Activated naive CD8-positive, alpha-beta T cell treated with anti-CD3 and anti-CD28 coated beads, Interleukin-2, amount 10 ng/mL, durations not matched to agents 7 days and 5 days (primary cell): ENCODE measurements at regions not wholly inside any gene's neighbourhood (a gene's known extent, or its start where the extent isn't known, plus 50 kb on each side); places are given as distances from the start of the nearest gene placed in this dataset.

Experiments
- ATAC-seq: fragments of 150-1000 bp; cut with Tn5 transposase; one replicate; pipeline ENCODE4 v1.10.0; 2021; ENCODE audit warnings: low read depth, moderate library complexity
- POLR2A ChIA-PET: fragments of 350-600 bp; sonication (Branson Sonifier 250); formaldehyde crosslinking; loops from one replicate; lab custom pipeline; 2021; ENCODE audit warnings: antibody characterized with exemption; lab: Charles Lee
- DNase-seq: peaks from one replicate; pipeline ENCODE4 v3.0.0; 2021
- H3K27ac Mint-ChIP-seq: one replicate; pipeline ENCODE4 v1.8.0; 2022; ENCODE audit warnings: mild to moderate bottlenecking, mixed read lengths
- H3K27me3 Mint-ChIP-seq: one replicate; pipeline ENCODE4 v1.8.0; 2022; ENCODE audit warnings: mild to moderate bottlenecking, moderate library complexity, mixed read lengths
- H3K36me3 Mint-ChIP-seq: one replicate; pipeline ENCODE4 v1.8.0; 2021; ENCODE audit warnings: mild to moderate bottlenecking, mixed read lengths
- H3K4me1 Mint-ChIP-seq: one replicate; pipeline ENCODE4 v1.8.0; 2021; ENCODE audit warnings: mixed read lengths
- H3K4me3 Mint-ChIP-seq: one replicate; pipeline ENCODE4 v1.8.0; 2022; ENCODE audit warnings: mild to moderate bottlenecking, moderate library complexity, mixed read lengths
- H3K9me3 Mint-ChIP-seq: one replicate; pipeline ENCODE4 v1.8.0; 2021; ENCODE audit warnings: mixed read lengths

DNA sequence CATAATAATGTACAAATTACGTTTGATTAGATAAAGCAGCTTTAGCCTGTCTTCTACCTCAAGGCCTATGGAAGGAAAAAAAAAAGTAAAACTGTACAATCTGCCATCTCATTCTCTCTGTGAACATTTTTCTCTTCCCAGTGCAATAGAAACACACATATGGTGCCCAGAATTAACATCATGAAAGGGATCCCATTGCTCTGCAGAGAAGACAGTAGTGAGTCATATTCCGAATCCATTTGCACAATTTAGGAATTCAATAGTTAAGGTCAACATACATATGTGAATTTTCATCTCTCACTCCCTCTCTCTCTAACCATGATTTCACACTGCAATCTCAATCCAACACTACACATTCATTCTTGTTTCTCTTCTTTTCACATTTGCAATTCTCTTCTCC is 640.9 kb upstream of the SOX11 start:
- H3K4me3 Mint-ChIP-seq = no peak overlapping the region
- ATAC-seq = no peak
- POLR2A ChIA-PET = no interaction called here

GRCh38 chr2:5052905-5053304 is 639.3 kb upstream of the SOX11 start:
- ATAC-seq (no peak), DNase-seq (no peak)
- H3K27me3 Mint-ChIP-seq = no peaks in the 10 kb centered on the region

More for the DNA sequence above, 640.9 kb upstream of the SOX11 start:
- no peaks in the 10 kb centered on the region for H3K4me1 Mint-ChIP-seq
- H3K27ac Mint-ChIP-seq = no peak overlapping the region
- H3K9me3 Mint-ChIP-seq = peaks cover 7% of the 10 kb centered on the region
- no peaks in the 10 kb centered on the region for H3K36me3 Mint-ChIP-seq
- DNase-seq = no peak
- H3K27me3 Mint-ChIP-seq = no peaks in the 10 kb centered on the region

GRCh38 chr2:5057891-5058351 is 634.3 kb upstream of the SOX11 start:
- Mint-ChIP-seq H3K4me3 (no peak overlapping the region), H3K9me3 (peaks cover 1% of the 10 kb centered on the region), H3K4me1 (no peaks in the 10 kb centered on the region), H3K27ac (no peak overlapping the region), H3K27me3 (no peaks in the 10 kb centered on the region), H3K36me3 (no peaks in the 10 kb centered on the region)
- DNase-seq (no peak), ATAC-seq (no peak)
- POLR2A ChIA-PET = no interaction called here

More at GRCh38 chr2:5052905-5053304, 639.3 kb upstream of the SOX11 start:
- no peaks in the 10 kb centered on the region for H3K4me1 Mint-ChIP-seq
- no peaks in the 10 kb centered on the region for H3K36me3 Mint-ChIP-seq
- H3K27ac Mint-ChIP-seq = no peak overlapping the region
- H3K9me3 Mint-ChIP-seq = peaks cover 7% of the 10 kb centered on the region
- no peak overlapping the region for H3K4me3 Mint-ChIP-seq
- POLR2A ChIA-PET = no interaction called here

- POLR2A ChIA-PET = no interaction called here
- peaks cover 2% of the 10 kb centered on the region for H3K9me3 Mint-ChIP-seq
- DNase-seq (no peak), ATAC-seq (no peak)
- H3K4me1 Mint-ChIP-seq = no peaks in the 10 kb centered on the region
- no peak overlapping the region for H3K27ac Mint-ChIP-seq
- no peaks in the 10 kb centered on the region for H3K36me3 Mint-ChIP-seq
- H3K27me3 Mint-ChIP-seq = no peaks in the 10 kb centered on the region
- H3K4me3 Mint-ChIP-seq = no peak overlapping the region
Observed at GRCh38 chr2:5060956-5061355, 631.2 kb upstream of the SOX11 start.

GRCh38 chr2:5064687-5065086 is 627.5 kb upstream of the SOX11 start:
- ATAC-seq (no peak), DNase-seq (no peak)
- Mint-ChIP-seq H3K27me3 (no peaks in the 10 kb centered on the region), H3K4me1 (no peaks in the 10 kb centered on the region), H3K36me3 (no peaks in the 10 kb centered on the region), H3K4me3 (no peak overlapping the region), H3K9me3 (peaks cover 2% of the 10 kb centered on the region), H3K27ac (no peak overlapping the region)
- POLR2A ChIA-PET = no interaction called here

DNA sequence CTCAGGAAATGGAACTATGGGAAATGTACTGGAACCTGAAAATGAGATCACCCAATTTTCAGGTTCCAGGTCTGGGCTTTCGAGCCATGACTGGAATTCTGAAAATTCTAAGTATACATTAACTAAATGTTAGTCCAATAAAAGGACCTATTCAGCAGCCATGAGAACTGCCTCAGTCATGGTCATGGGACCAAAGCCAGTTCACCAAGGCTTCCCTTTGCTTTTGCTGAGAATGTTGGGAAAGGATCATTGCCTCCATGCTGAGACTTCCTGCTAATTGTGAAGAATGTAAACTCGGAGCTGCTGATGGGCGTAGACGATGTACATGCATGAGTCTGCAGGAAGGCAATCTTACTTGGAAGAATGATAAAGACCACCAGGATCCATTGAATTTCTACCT is 624.4 kb upstream of the SOX11 start:
- ATAC-seq (no peak), DNase-seq (no peak)
- no peaks in the 10 kb centered on the region for H3K4me1 Mint-ChIP-seq
- POLR2A ChIA-PET = no interaction called here
- peaks cover 2% of the 10 kb centered on the region for H3K9me3 Mint-ChIP-seq
- no peaks in the 10 kb centered on the region for H3K27me3 Mint-ChIP-seq
- H3K4me3 Mint-ChIP-seq = no peak overlapping the region
- H3K36me3 Mint-ChIP-seq = no peaks in the 10 kb centered on the region
- no peak overlapping the region for H3K27ac Mint-ChIP-seq

- Mint-ChIP-seq H3K27ac (no peak overlapping the region), H3K4me3 (no peak overlapping the region), H3K4me1 (no peaks in the 10 kb centered on the region), H3K36me3 (no peaks in the 10 kb centered on the region), H3K9me3 (no peaks in the 10 kb centered on the region), H3K27me3 (no peaks in the 10 kb centered on the region)
- ATAC-seq (no peak), DNase-seq (no peak)
- POLR2A ChIA-PET = no interaction called here
Observed at GRCh38 chr2:5070257-5070656, 621.9 kb upstream of the SOX11 start.

DNA sequence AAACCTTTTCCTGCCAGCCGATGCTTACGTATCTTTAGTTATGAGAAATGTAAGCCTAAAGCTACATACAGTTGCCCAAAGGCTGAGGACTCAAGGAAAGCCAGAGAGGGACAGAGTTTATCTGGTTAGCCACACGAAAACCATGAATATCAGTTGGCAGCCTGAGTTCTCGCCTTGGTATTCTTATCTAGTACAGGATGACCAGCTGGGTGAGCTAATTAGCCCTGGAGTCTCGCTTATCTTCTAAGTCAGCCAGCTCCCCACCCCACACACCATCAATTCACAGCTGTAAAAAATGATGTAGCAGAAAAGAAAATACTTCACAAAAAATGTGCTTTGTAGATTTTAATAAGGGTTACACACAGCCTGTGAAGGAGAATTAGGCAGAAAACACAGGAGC is 617.5 kb upstream of the SOX11 start:
- no peak for DNase-seq
- H3K4me1 Mint-ChIP-seq = no peaks in the 10 kb centered on the region
- ATAC-seq = no peak
- POLR2A ChIA-PET = no interaction called here
- no peaks in the 10 kb centered on the region for H3K27me3 Mint-ChIP-seq
- H3K27ac Mint-ChIP-seq = no peak overlapping the region
- no peaks in the 10 kb centered on the region for H3K36me3 Mint-ChIP-seq
- peaks cover 1% of the 10 kb centered on the region for H3K9me3 Mint-ChIP-seq
- H3K4me3 Mint-ChIP-seq = no peak overlapping the region

GRCh38 chr2:5076599-5076998 is 615.6 kb upstream of the SOX11 start:
- DNase-seq = no peak
- POLR2A ChIA-PET = no interaction called here
- Mint-ChIP-seq H3K27me3 (no peaks in the 10 kb centered on the region), H3K4me3 (no peak overlapping the region), H3K9me3 (peaks cover 1% of the 10 kb centered on the region), H3K27ac (no peak overlapping the region), H3K36me3 (no peaks in the 10 kb centered on the region), H3K4me1 (no peaks in the 10 kb centered on the region)
- no peak for ATAC-seq

DNA sequence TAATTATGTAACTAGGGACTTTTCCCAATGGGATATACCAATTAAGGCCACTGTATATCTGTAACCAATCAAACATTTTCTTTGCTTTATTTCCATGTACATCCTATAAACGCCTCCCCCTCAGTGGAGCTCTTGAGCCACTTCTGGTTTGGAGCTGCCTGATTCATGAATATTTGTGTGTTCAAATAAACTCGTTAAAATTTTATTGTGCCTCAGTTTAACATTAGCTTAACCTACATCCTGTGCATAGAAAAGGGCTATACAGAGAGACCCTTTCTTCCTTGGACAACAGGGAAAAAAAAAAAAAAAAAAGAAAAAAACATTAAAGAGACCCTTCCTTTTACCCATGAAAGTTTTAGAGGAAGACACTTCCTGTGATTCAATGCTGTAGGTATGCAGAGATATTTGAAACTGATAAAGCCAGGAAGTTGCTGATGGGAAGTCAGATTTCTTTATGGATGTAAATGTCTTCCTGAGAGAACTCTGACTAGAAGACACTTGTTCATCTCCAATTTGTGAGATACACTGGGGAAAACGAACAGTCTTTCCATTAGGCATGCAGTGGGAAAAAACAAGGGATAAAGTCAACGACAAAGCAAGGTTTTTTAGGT is 614.6 kb upstream of the SOX11 start:
- DNase-seq (no peak), ATAC-seq (no peak)
- Mint-ChIP-seq H3K27ac (no peak overlapping the region), H3K27me3 (no peaks in the 10 kb centered on the region), H3K36me3 (no peaks in the 10 kb centered on the region), H3K4me3 (no peak overlapping the region), H3K9me3 (peaks cover 1% of the 10 kb centered on the region), H3K4me1 (no peaks in the 10 kb centered on the region)
- POLR2A ChIA-PET = no interaction called here

- H3K27ac Mint-ChIP-seq = no peak overlapping the region
- no peaks in the 10 kb centered on the region for H3K27me3 Mint-ChIP-seq
- no peak overlapping the region for H3K4me3 Mint-ChIP-seq
- POLR2A ChIA-PET = no interaction called here
- no peaks in the 10 kb centered on the region for H3K9me3 Mint-ChIP-seq
- no peak for DNase-seq
- H3K36me3 Mint-ChIP-seq = no peaks in the 10 kb centered on the region
- no peak for ATAC-seq
- H3K4me1 Mint-ChIP-seq = no peaks in the 10 kb centered on the region
Observed at GRCh38 chr2:5083402-5083801, 608.8 kb upstream of the SOX11 start.

GRCh38 chr2:5089409-5089808 is 602.8 kb upstream of the SOX11 start:
- DNase-seq (no peak), ATAC-seq (no peak)
- Mint-ChIP-seq H3K27ac (no peak overlapping the region), H3K27me3 (no peaks in the 10 kb centered on the region), H3K36me3 (no peaks in the 10 kb centered on the region), H3K4me1 (no peaks in the 10 kb centered on the region), H3K4me3 (no peak overlapping the region), H3K9me3 (no peaks in the 10 kb centered on the region)
- POLR2A ChIA-PET = no interaction called here

DNA sequence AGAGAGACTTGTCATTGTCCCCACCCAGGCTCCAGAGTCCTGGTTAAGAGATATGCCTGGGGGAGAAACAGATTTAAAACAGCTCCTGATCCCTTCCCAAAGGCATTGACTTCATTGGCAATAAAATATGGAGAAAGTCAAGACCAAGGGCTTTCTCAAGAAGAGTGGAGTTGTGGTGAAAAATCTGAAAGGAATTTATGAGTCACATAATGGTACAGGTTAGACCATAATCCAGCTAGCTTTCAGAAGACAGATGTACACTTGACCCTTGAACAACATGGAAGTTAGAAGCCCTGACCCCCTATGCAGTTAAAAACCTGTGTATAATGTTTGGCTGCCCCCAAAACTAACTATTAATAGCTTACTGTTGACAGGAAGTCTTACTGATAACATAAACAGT is 599.1 kb upstream of the SOX11 start:
- ATAC-seq = no peak
- Mint-ChIP-seq H3K27me3 (no peaks in the 10 kb centered on the region), H3K36me3 (no peaks in the 10 kb centered on the region), H3K9me3 (no peaks in the 10 kb centered on the region), H3K4me1 (no peaks in the 10 kb centered on the region), H3K27ac (no peak overlapping the region), H3K4me3 (no peak overlapping the region)
- DNase-seq = no peak
- POLR2A ChIA-PET = no interaction called here

DNA sequence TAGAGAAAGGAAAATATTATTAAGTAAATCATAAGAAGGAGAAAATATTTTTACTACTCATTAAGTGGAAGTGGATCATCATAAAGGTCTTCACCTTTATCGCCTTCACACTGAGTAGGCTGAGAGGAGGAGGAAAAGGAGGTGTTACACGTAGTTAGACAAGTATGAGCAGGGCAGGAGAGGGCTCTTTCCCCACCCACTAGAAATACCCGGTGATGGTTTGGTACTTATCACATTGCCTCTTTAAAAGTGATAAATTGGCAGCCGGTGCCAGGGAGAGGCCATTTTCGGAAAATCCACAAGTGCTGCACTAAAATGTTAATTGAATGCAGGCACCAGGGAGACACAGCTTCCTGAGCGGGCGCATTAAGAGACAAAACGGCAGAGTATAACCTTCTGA is 598.7 kb upstream of the SOX11 start:
- H3K27me3 Mint-ChIP-seq = no peaks in the 10 kb centered on the region
- no peak overlapping the region for H3K27ac Mint-ChIP-seq
- no peak overlapping the region for H3K4me3 Mint-ChIP-seq
- POLR2A ChIA-PET = no interaction called here
- no peaks in the 10 kb centered on the region for H3K36me3 Mint-ChIP-seq
- DNase-seq (no peak), ATAC-seq (no peak)
- H3K9me3 Mint-ChIP-seq = no peaks in the 10 kb centered on the region
- no peaks in the 10 kb centered on the region for H3K4me1 Mint-ChIP-seq

DNA sequence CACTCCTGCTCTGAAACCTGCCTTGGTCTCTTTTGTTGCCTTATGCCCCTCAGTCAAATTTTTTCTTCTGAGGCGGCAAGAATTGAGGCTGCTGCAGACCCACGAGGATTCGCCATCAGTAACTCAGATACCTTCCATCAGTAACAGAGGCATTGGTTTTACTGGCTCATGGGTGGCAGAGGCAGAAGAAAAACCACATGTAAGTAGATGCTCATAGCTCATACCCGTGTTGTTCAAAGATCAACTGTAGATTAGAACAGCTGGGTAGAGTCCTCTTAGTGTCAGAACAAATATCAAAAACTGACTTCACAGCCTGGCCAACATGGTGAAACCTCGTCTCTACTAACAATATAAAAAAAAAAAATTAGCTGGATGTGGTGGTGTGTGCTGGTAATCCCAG is 598.0 kb upstream of the SOX11 start:
- Mint-ChIP-seq H3K27me3 (no peaks in the 10 kb centered on the region), H3K36me3 (no peaks in the 10 kb centered on the region), H3K4me3 (no peak overlapping the region), H3K4me1 (no peaks in the 10 kb centered on the region), H3K9me3 (no peaks in the 10 kb centered on the region), H3K27ac (no peak overlapping the region)
- POLR2A ChIA-PET = no interaction called here
- DNase-seq (no peak), ATAC-seq (no peak)
